Neural cell (in vitro differentiated cells): ENCODE measurements at regions not wholly inside any gene's neighbourhood (a gene's known extent, or its start where the extent isn't known, plus 50 kb on each side); places are given as distances from the start of the nearest gene placed in this dataset.

Experiments
- H2AFZ ChIP-seq: fragments of 200-600, 300-800 bp; sonication (generic), shearing (Covaris generic); 2 replicates; pipeline ENCODE4 v1.6.0; 2014; ENCODE audit warnings: low read depth, mild to moderate bottlenecking, antibody characterized with exemption, low read length, moderate library complexity
- H3F3A ChIP-seq: fragments of 200-600 bp; shearing (Covaris generic); 2 replicates; pipeline ENCODE4 v1.6.1; 2016; ENCODE audit warnings: mild to moderate bottlenecking, moderate library complexity, mixed read lengths, antibody characterized with exemption, low read length; ENCODE audit not compliant: insufficient read depth, poor library complexity, severe bottlenecking
- H3K27ac ChIP-seq: fragments of 200-600, 300-800 bp; sonication (generic), shearing (Covaris generic); 2 replicates; pipeline ENCODE4 v1.5.1; 2014; ENCODE audit warnings: mild to moderate bottlenecking, low read length, moderate library complexity
- H3K27me3 ChIP-seq: fragments of 300-800, 200-600 bp; sonication (generic), shearing (Covaris generic); 2 replicates; pipeline ENCODE4 v1.6.0; 2014; ENCODE audit warnings: mild to moderate bottlenecking, low read depth, low read length, moderate library complexity; ENCODE audit not compliant: insufficient read depth
- H3K36me3 ChIP-seq: fragments of 300-800, 200-600 bp; sonication (generic), shearing (Covaris generic); 2 replicates; pipeline ENCODE4 v1.5.1; 2014; ENCODE audit warnings: mild to moderate bottlenecking, antibody characterized with exemption, low read length, moderate library complexity; ENCODE audit not compliant: insufficient read depth
- H3K4me2 ChIP-seq: fragments of 300-800, 200-600 bp; sonication (generic), shearing (Covaris generic); 2 replicates; pipeline ENCODE4 v1.6.0; 2014; ENCODE audit warnings: mild to moderate bottlenecking, low read length
- H3K4me3 ChIP-seq: fragments of 300-800, 200-600 bp; sonication (generic), shearing (Covaris generic); 2 replicates; pipeline ENCODE4 v1.5.1; 2014; ENCODE audit warnings: mild to moderate bottlenecking, low read length, moderate library complexity
- H3K79me2 ChIP-seq: fragments of 200-600 bp; shearing (Covaris generic); replicated peaks from 2 replicates; pipeline ENCODE4 v1.6.0; 2014; ENCODE audit warnings: mild to moderate bottlenecking, low read length, moderate library complexity; ENCODE audit not compliant: insufficient read depth
- H3K9ac ChIP-seq: fragments of 300-800, 200-600 bp; sonication (generic), shearing (Covaris generic); 2 replicates; pipeline ENCODE4 v1.6.1; 2016; ENCODE audit warnings: mild to moderate bottlenecking, low read length, mixed read lengths
- H3K9me2 ChIP-seq: fragments of 200-600 bp; shearing (Covaris generic); 2 replicates; pipeline ENCODE4 v1.6.1; 2016; ENCODE audit warnings: mild to moderate bottlenecking, low read length, mixed read lengths; ENCODE audit not compliant: insufficient read depth
- H3K9me3 ChIP-seq: fragments of 200-600, 300-800 bp; sonication (generic), shearing (Covaris generic); 2 replicates; pipeline ENCODE4 v1.6.1; 2016; ENCODE audit warnings: mild to moderate bottlenecking, mixed run types, low read length, moderate library complexity, mixed read lengths
- H4K20me1 ChIP-seq: fragments of 200-600 bp; shearing (Covaris generic); 2 replicates; pipeline ENCODE4 v1.6.1; 2016; ENCODE audit warnings: mild to moderate bottlenecking, mixed run types; ENCODE audit not compliant: insufficient read depth
- EP300 ChIP-seq: fragments of 450-650 bp; conservative IDR thresholded peaks from 2 replicates; pipeline ENCODE4 v1.6.1; 2014; ENCODE audit warnings: antibody characterized with exemption, mild to moderate bottlenecking, moderate library complexity; ENCODE audit not compliant: poor library complexity, severe bottlenecking
- EZH2 ChIP-seq: fragments of 200-600, 300-800 bp; shearing (Covaris generic), sonication (generic); IDR thresholded peaks from 2 replicates; pipeline ENCODE4 v1.6.1; 2014; ENCODE audit warnings: antibody characterized with exemption, low read length, borderline replicate concordance, mild to moderate bottlenecking; ENCODE audit not compliant: insufficient read depth, poor library complexity, severe bottlenecking
- MXI1 ChIP-seq: fragments of 450-650 bp; conservative IDR thresholded peaks from 2 replicates; pipeline ENCODE4 v1.6.1; 2014; ENCODE audit warnings: antibody characterized with exemption, mild to moderate bottlenecking; ENCODE audit not compliant: poor library complexity, severe bottlenecking
- POLR2AphosphoS5 ChIP-seq: IDR thresholded peaks from 2 replicates; pipeline ENCODE4 v1.6.1; 2012
- RAD21 ChIP-seq: fragments of 450-650 bp; conservative IDR thresholded peaks from 2 replicates; pipeline ENCODE4 v1.6.1; 2014; ENCODE audit warnings: antibody characterized with exemption, mild to moderate bottlenecking, moderate library complexity
- SMC3 ChIP-seq: fragments of 450-650 bp; conservative IDR thresholded peaks from 2 replicates; pipeline ENCODE4 v1.6.1; 2014; ENCODE audit warnings: antibody characterized with exemption, mild to moderate bottlenecking, moderate library complexity; ENCODE audit not compliant: poor library complexity
- TAF1 ChIP-seq: IDR thresholded peaks from 2 replicates; pipeline ENCODE4 v1.6.1; 2012; ENCODE audit warnings: low read depth
- TF ChIP-seq, protein P1 (sequence below): IDR thresholded peaks from 2 replicates; pipeline ENCODE4 v1.6.1; 2012; ENCODE audit warnings: borderline replicate concordance
- TF ChIP-seq, protein P2 (sequence below): fragments of 450-650 bp; IDR thresholded peaks from 2 replicates; pipeline ENCODE4 v1.5.1; 2014; ENCODE audit warnings: antibody characterized with exemption, mild to moderate bottlenecking, moderate library complexity; ENCODE audit not compliant: poor library complexity, severe bottlenecking

DNA sequence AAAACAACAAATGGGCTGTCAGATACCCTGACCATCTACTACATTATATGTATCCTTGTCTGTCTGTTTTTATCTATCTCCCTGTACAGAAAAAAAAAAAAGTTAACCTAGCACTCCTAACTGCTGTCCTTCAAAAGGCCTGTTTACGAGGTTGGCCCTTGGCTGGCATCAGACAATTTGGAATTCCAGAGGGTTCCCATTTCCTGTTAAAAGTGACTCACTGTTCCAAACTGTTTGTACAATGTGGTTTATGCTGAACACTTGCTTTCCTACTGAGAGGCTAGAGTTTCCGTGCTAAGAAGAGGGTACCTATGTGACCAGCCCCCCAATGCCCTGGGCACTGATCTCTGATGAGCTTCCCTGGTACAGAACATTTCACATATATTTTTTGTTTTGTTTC, 65.9 kb upstream of the HMGXB4 start:
- Histone ChIP-seq H3K4me3 (no peak overlapping the region), H3K27ac (no peak overlapping the region), H3F3A (no peaks in the 10 kb centered on the region), H3K9me3 (no peaks in the 10 kb centered on the region), H2AFZ (no peak overlapping the region), H4K20me1 (no peaks in the 10 kb centered on the region), H3K36me3 (no peaks in the 10 kb centered on the region), H3K79me2 (no peaks in the 10 kb centered on the region), H3K9me2 (no peaks in the 10 kb centered on the region), H3K27me3 (no peaks in the 10 kb centered on the region), H3K4me2 (no peak overlapping the region), H3K9ac (no peak overlapping the region)
- TF ChIP-seq POLR2AphosphoS5: no peak
- TF ChIP-seq SMC3: no peak
- no peak for TF ChIP-seq EZH2
- TF ChIP-seq RAD21: no peak
- no peak for TF ChIP-seq TAF1
- no peak for TF ChIP-seq MXI1
- TF ChIP-seq, protein P1, sequence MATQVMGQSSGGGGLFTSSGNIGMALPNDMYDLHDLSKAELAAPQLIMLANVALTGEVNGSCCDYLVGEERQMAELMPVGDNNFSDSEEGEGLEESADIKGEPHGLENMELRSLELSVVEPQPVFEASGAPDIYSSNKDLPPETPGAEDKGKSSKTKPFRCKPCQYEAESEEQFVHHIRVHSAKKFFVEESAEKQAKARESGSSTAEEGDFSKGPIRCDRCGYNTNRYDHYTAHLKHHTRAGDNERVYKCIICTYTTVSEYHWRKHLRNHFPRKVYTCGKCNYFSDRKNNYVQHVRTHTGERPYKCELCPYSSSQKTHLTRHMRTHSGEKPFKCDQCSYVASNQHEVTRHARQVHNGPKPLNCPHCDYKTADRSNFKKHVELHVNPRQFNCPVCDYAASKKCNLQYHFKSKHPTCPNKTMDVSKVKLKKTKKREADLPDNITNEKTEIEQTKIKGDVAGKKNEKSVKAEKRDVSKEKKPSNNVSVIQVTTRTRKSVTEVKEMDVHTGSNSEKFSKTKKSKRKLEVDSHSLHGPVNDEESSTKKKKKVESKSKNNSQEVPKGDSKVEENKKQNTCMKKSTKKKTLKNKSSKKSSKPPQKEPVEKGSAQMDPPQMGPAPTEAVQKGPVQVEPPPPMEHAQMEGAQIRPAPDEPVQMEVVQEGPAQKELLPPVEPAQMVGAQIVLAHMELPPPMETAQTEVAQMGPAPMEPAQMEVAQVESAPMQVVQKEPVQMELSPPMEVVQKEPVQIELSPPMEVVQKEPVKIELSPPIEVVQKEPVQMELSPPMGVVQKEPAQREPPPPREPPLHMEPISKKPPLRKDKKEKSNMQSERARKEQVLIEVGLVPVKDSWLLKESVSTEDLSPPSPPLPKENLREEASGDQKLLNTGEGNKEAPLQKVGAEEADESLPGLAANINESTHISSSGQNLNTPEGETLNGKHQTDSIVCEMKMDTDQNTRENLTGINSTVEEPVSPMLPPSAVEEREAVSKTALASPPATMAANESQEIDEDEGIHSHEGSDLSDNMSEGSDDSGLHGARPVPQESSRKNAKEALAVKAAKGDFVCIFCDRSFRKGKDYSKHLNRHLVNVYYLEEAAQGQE: no peak
- no peak for TF ChIP-seq EP300
- TF ChIP-seq, protein P2, sequence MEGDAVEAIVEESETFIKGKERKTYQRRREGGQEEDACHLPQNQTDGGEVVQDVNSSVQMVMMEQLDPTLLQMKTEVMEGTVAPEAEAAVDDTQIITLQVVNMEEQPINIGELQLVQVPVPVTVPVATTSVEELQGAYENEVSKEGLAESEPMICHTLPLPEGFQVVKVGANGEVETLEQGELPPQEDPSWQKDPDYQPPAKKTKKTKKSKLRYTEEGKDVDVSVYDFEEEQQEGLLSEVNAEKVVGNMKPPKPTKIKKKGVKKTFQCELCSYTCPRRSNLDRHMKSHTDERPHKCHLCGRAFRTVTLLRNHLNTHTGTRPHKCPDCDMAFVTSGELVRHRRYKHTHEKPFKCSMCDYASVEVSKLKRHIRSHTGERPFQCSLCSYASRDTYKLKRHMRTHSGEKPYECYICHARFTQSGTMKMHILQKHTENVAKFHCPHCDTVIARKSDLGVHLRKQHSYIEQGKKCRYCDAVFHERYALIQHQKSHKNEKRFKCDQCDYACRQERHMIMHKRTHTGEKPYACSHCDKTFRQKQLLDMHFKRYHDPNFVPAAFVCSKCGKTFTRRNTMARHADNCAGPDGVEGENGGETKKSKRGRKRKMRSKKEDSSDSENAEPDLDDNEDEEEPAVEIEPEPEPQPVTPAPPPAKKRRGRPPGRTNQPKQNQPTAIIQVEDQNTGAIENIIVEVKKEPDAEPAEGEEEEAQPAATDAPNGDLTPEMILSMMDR: no peak

DNA sequence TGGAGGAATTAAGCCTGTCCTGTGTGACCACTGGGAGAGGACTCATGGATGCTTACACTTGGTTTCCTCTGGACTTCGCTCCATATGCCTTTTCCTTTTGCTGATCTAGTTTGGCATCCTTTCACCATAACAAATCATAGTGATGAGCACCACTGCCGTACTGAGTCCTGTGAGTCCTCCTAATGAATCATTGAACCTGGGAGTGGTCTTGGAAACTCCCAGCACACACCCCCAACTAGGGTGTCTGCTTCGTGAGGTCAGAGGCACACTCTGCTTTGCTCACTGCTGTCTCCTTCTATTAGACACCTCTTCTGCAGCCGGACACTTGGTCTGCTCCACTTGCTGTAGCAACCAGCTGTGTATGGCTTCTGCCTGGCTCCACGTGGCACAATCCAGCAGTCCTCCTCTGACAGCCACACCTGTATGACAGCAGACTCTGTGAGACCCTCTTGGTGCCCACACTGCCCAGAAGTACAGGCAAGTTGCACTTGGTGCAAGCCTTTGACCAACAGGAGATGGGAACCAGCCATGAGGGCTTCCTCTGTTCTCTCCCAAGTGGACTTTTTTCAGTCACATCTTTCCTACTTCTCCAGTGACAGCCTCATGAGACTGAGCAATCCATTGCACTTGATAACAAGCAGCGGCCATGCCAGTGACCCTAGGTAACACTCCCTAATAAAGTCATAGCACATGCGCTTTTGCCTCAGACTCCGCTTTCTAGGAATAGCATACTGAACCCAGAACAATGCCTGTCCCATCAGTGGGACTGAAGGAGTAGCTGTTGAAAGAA, 65.0 kb upstream of the HMGXB4 start:
- H3F3A ChIP-seq: no peaks in the 10 kb centered on the region
- H3K9me2 ChIP-seq: no peaks in the 10 kb centered on the region
- no peaks in the 10 kb centered on the region for H3K79me2 ChIP-seq
- no peaks in the 10 kb centered on the region for H4K20me1 ChIP-seq
- TF ChIP-seq EP300: no peak
- no peak for TF ChIP-seq TAF1
- TF ChIP-seq, protein P2: no peak
- no peak for TF ChIP-seq POLR2AphosphoS5
- TF ChIP-seq EZH2: no peak
- H3K9ac ChIP-seq: no peak overlapping the region
- no peak overlapping the region for H3K4me2 ChIP-seq
- no peaks in the 10 kb centered on the region for H3K27me3 ChIP-seq
- H3K36me3 ChIP-seq: no peaks in the 10 kb centered on the region
- H3K9me3 ChIP-seq: no peaks in the 10 kb centered on the region
- H2AFZ ChIP-seq: no peak overlapping the region
- no peak overlapping the region for H3K4me3 ChIP-seq
- no peak overlapping the region for H3K27ac ChIP-seq
